ENCODE measurements at regions not wholly inside any gene's neighbourhood (a gene's known extent, or its start where the extent isn't known, plus 50 kb on each side); places are given as distances from the start of the nearest gene placed in this dataset.

- ATAC-seq (no peak), DNase-seq (no peak)
- Histone ChIP-seq H3K9me3 (peaks cover 0 to 3% (median 0%) of the 10 kb centered on the region in 12 donors), H3K27me3 (no peaks in the 10 kb centered on the region), H3K27ac (peak overlapping the region in 2 of 12 donors; percentile 32 to 93), H3K36me3 (no peaks in the 10 kb centered on the region), H3K4me3 (no peak overlapping the region), H3K4me1 (peaks cover 6 to 78% (median 24%) of the 10 kb centered on the region in 12 donors)
- intact Hi-C loops (cut with DNase I) = loop anchor here in 6 of 10 donors (2.0 to 10.0 kb wide), 8 partner anchors 96 to 808 kb away; partner anchors contain the start of gene SERTAD2 (in 1 of the 6)
- TF ChIP-seq POLR2A (IDR thresholded peaks at IDR 0.05) = no peak
- no peak for TF ChIP-seq CTCF (IDR thresholded peaks at IDR 0.05)
- 87 to 94% (median 90%) methylated on average over 4 of the region's 4 CpGs for WGBS, 4 donors
Measured at GRCh38 chr2:64863097-64863820, 125.9 kb upstream of the SLC1A4 start.

- peak; percentile 62 to 90 (median 80) for ATAC-seq
- Histone ChIP-seq H3K27ac (peak overlapping the region; percentile 77 to 94 (median 90)), H3K4me3 (peak overlapping the region; percentile 47 to 88 (median 82)), H3K4me1 (peaks cover 0 to 58% (median 6%) of the 10 kb centered on the region in 12 donors), H3K36me3 (no peaks in the 10 kb centered on the region), H3K9me3 (peaks cover 0 to 3% (median 0%) of the 10 kb centered on the region in 12 donors), H3K27me3 (no peaks in the 10 kb centered on the region)
- DNase-seq = peak; percentile 68 to 82 (median 71)
- 1% methylated on average over 40 to 67 of the region's 67 CpGs for WGBS, 4 donors
- peak; percentile 28 to 100 (median 81) for TF ChIP-seq CTCF (IDR thresholded peaks at IDR 0.05)
- no peak for TF ChIP-seq POLR2A (IDR thresholded peaks at IDR 0.05)
- intact Hi-C loops (cut with DNase I) = loop anchor here (1.0 to 10.0 kb wide), 17 partner anchors 96 to 810 kb away; partner anchors contain the start of gene AFTPH (in 5 of the 10)
Measured at GRCh38 chr2:64865073-64865830, 123.9 kb upstream of the SLC1A4 start.

- Histone ChIP-seq H3K9me3 (peaks cover 0 to 3% (median 0%) of the 10 kb centered on the region in 12 donors), H3K27ac (peak overlapping the region in 1 of 12 donors; percentile 93), H3K4me1 (peaks cover 0 to 52% (median 6%) of the 10 kb centered on the region in 12 donors), H3K27me3 (no peaks in the 10 kb centered on the region), H3K36me3 (no peaks in the 10 kb centered on the region), H3K4me3 (peak overlapping the region in 9 of 12 donors; percentile 64 to 88 (median 82))
- intact Hi-C loops (cut with DNase I) = loop anchor here (1.0 to 10.0 kb wide), 17 partner anchors 97 to 811 kb away; partner anchors contain the start of gene AFTPH (in 6 of the 10)
- no peak for DNase-seq
- TF ChIP-seq CTCF (IDR thresholded peaks at IDR 0.05) (peak in 4 of 12 donors; percentile 4 to 23 (median 16)), POLR2A (IDR thresholded peaks at IDR 0.05) (no peak)
- WGBS, 4 donors = 53 to 67% (median 61%) methylated on average over 10 of the region's 10 CpGs
- no peak for ATAC-seq
Measured at GRCh38 chr2:64865831-64866345, 123.3 kb upstream of the SLC1A4 start.
